Kidney tubule cell (primary cell): ENCODE measurements at regions not wholly inside any gene's neighbourhood (a gene's known extent, or its start where the extent isn't known, plus 50 kb on each side); places are given as distances from the start of the nearest gene placed in this dataset.

Source experiments
- DNase-seq: peaks from one replicate; pipeline ENCODE4 v3.0.0-alpha.2; 2018; ENCODE audit warnings: low spot score

GRCh38 chr4:174438711-174439110 is 83.6 kb downstream of the HPGD start:
- no peak for DNase-seq

GRCh38 chr4:174437749-174438148 is 84.5 kb downstream of the HPGD start:
- DNase-seq: no peak

GRCh38 chr4:174437324-174437723 is 85.0 kb downstream of the HPGD start:
- peak; percentile 92 for DNase-seq

- no peak for DNase-seq
Observed at GRCh38 chr4:174436377-174436776, 85.9 kb downstream of the HPGD start.

GRCh38 chr4:174435974-174436373 is 86.3 kb downstream of the HPGD start:
- no peak for DNase-seq

- DNase-seq: peak; percentile 4
Observed at GRCh38 chr4:174434455-174434854, 87.8 kb downstream of the HPGD start.

- DNase-seq: no peak
Observed at GRCh38 chr4:174430576-174430975, 91.7 kb downstream of the HPGD start.

- DNase-seq: peak; percentile 91
Observed at GRCh38 chr4:174429701-174430410, 92.4 kb downstream of the HPGD start.

- no peak for DNase-seq
Observed at GRCh38 chr4:174427571-174428140, 94.6 kb downstream of the HPGD start.

GRCh38 chr4:174425669-174426068 is 96.6 kb downstream of the HPGD start:
- DNase-seq: peak; percentile 58

GRCh38 chr4:174423257-174423944 is 98.9 kb downstream of the HPGD start:
- peak; percentile 95 for DNase-seq

- no peak for DNase-seq
Observed at GRCh38 chr4:174422893-174423256, 99.4 kb downstream of the HPGD start.

GRCh38 chr4:174420316-174420715 is 102.0 kb downstream of the HPGD start:
- no peak for DNase-seq

GRCh38 chr4:174418640-174419212 is 103.6 kb downstream of the HPGD start:
- no peak for DNase-seq

- DNase-seq: no peak
Observed at GRCh38 chr4:174408841-174409552, 113.3 kb downstream of the HPGD start.

GRCh38 chr4:174406383-174406782 is 115.9 kb downstream of the HPGD start:
- no peak for DNase-seq

- no peak for DNase-seq
Observed at GRCh38 chr4:174405923-174406322, 116.4 kb downstream of the HPGD start.

GRCh38 chr4:174404677-174405076 is 117.6 kb downstream of the HPGD start:
- no peak for DNase-seq

- DNase-seq: no peak
Observed at GRCh38 chr4:174403177-174403543, 119.1 kb downstream of the HPGD start.

- DNase-seq: peak; percentile 53
Observed at GRCh38 chr4:174402470-174403176, 118.9 kb downstream of the CEP44 start.

- peak; percentile 93 for DNase-seq
Observed at GRCh38 chr4:174401471-174402130, 117.9 kb downstream of the CEP44 start.
